Activated CD4-positive, alpha-beta T cell treated with anti-CD3 and anti-CD28 coated beads for 36 hours (primary cell): ENCODE measurements at regions not wholly inside any gene's neighbourhood (a gene's known extent, or its start where the extent isn't known, plus 50 kb on each side); places are given as distances from the start of the nearest gene placed in this dataset.

ENCODE experiments used
- ATAC-seq: fragments of 200-7000 bp; cut with Tn5 transposase; one replicate; pipeline ENCODE4 v1.10.0; 2021; ENCODE audit warnings: mild to moderate bottlenecking, moderate library complexity
- CTCF ChIA-PET: fragments of 350-600 bp; sonication (Branson Sonifier 250); formaldehyde crosslinking; loops from one replicate; lab custom pipeline; 2021; ENCODE audit warnings: antibody characterized with exemption; lab: Charles Lee
- POLR2A ChIA-PET: fragments of 350-600 bp; sonication (Branson Sonifier 250); formaldehyde crosslinking; loops from one replicate; lab custom pipeline; 2021; ENCODE audit warnings: antibody characterized with exemption, inconsistent platforms; lab: Charles Lee
- DNase-seq: peaks from one replicate; pipeline ENCODE4 v3.0.0-alpha.2; 2020
- H3K27ac Mint-ChIP-seq: one replicate; pipeline ENCODE4 v1.8.0; 2021; ENCODE audit warnings: mixed read lengths
- H3K27me3 Mint-ChIP-seq: one replicate; pipeline ENCODE4 v1.8.0; 2021; ENCODE audit warnings: mixed read lengths
- H3K36me3 Mint-ChIP-seq: one replicate; pipeline ENCODE4 v1.8.0; 2021; ENCODE audit warnings: low read depth, mixed read lengths
- H3K4me1 Mint-ChIP-seq: one replicate; pipeline ENCODE4 v1.8.0; 2021; ENCODE audit warnings: mixed read lengths
- H3K4me3 Mint-ChIP-seq: one replicate; pipeline ENCODE4 v1.8.0; 2021; ENCODE audit warnings: mild to moderate bottlenecking, moderate library complexity, mixed read lengths
- H3K9me3 Mint-ChIP-seq: one replicate; pipeline ENCODE4 v1.8.0; 2021; ENCODE audit warnings: low read depth, mixed read lengths
- intact Hi-C, 2 experiments: fragments of 100-400 bp; cut with DNase I in 1 of 2; cut with micrococcal nuclease in 1 of 2; formaldehyde crosslinking; loops; one replicate each; pipeline versions ENCODE4 v1.14.2 to v1.15.1; 2022 to 2024; cut with DNase I, micrococcal nuclease

DNA sequence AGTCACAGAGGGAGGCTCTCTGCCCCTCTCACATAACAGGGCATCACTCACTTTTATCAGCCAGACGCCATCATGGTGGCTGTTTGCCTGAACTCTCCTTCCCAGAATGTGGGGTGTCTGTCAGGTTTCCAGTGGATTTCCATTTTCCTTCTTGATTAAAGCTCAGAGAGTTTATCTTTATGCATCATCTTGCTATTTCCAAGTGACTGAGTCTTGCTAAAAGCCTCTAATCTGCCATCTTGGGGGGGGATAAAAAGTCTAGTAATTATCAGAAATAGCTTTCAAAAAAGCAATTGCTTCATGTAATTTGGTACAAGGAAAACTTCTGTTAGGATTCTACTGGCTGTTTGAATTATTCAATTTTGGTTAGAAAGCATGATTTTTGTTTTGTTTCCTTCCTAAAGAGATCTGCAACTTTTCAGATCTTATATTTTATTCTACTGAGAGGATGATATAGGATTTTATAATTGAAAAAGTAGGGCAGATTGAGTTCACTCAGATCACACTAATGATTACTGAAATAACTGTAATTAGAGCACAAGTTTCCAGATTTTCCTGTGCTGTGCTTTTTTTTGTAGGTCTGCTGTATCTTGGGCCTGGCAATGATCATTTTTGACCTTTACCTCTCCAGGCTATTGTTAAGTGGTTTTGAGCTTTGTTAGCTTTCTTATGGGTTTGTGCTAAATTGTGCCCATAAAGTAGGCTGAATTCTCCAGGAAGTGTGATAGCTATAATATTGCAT lies 661.5 kb downstream of the TLE4 start:
- ATAC-seq (no peak), DNase-seq (no peak)
- H3K36me3 Mint-ChIP-seq, result no peaks in the 10 kb centered on the region
- no peak overlapping the region for H3K4me3 Mint-ChIP-seq
- H3K27me3 Mint-ChIP-seq, result peaks cover 2% of the 10 kb centered on the region
- no peaks in the 10 kb centered on the region for H3K4me1 Mint-ChIP-seq
- H3K27ac Mint-ChIP-seq, result no peak overlapping the region
- H3K9me3 Mint-ChIP-seq, result peaks cover 7% of the 10 kb centered on the region
- CTCF ChIA-PET, result no interaction called here
- intact Hi-C loops, result no loop called here
- POLR2A ChIA-PET, result no interaction called here

DNA sequence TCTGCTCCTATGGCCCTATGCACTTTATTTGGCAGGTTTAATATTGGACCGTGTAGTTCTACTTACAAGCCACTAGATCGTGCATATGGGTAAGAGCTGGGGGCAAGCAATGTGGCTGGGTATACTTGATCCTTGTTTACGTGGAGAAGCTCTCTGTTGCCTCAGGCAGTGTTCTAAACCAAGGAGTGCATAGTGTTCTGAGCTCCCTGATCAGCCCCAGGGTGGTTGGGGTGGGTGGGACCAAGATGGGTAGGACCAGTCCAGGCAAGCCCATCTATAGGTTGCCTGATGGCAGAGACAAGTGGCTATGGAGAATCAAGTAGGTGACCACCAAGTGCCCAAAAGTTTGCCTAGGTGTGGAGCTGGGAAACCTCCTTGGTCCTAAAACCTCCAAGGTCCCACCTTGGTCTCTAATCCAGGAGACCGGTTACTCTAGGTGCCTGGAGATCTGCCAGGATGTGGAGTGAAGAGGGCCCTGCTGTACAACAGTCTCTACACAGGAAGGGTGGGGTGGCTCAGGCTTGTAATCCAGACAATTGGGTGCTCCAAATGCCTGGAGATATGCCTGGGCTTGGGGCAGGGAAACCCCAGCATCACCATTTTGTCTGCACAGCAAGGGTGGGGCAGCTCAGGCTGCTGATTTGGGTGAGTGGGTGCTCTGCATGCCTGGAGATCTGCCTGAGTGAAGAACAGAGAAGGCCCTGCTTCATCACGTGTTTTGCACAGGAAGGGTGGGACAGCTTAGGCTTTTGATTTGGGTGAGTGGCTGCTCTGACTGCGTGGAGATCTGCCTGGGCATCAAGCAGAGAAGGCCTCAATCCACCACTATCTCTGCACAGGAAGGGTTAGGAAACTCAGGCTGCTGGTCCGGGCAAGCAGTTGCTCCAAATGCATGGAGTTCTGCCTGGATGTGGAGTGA lies 659.8 kb downstream of the TLE4 start:
- Mint-ChIP-seq H3K9me3 (peaks cover 7% of the 10 kb centered on the region), H3K4me1 (no peaks in the 10 kb centered on the region), H3K36me3 (no peaks in the 10 kb centered on the region), H3K27me3 (peaks cover 2% of the 10 kb centered on the region), H3K4me3 (no peak overlapping the region), H3K27ac (no peak overlapping the region)
- intact Hi-C loops, result no loop called here
- ATAC-seq (no peak), DNase-seq (no peak)
- ChIA-PET POLR2A (no interaction called here), CTCF (interaction anchor here (0.7 kb wide), 2 partner anchors 12 to 18 kb away, joined by 3 read pairs; no protein-coding TSS in a partner anchor)

DNA sequence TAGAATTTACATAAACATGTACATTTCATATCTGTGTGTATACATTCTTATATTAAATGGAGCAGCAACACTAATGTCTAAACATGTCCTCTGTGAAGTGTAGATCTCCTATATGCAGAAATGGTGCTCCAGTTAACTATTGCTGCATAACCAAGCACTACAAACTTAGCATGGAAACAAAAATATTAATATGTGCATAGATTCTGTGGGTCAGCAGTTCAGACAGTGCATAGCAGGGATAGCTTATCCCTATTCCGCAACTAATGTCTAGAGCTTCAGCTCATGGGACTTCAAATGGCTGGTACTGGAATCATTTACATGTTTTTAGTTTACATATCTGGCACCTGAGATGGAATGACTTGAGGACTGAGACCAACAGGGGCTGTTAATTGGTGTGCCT lies 652.1 kb downstream of the TLE4 start:
- H3K36me3 Mint-ChIP-seq, result no peaks in the 10 kb centered on the region
- no peaks in the 10 kb centered on the region for H3K4me1 Mint-ChIP-seq
- no peaks in the 10 kb centered on the region for H3K27me3 Mint-ChIP-seq
- no peak for DNase-seq
- ATAC-seq, result no peak
- intact Hi-C loops, result no loop called here
- no peak overlapping the region for H3K4me3 Mint-ChIP-seq
- H3K27ac Mint-ChIP-seq, result no peak overlapping the region
- CTCF ChIA-PET, result interaction anchor here (0.6 kb wide), 1 partner anchor 1175 kb away, joined by 3 read pairs; no protein-coding TSS in a partner anchor
- peaks cover 3% of the 10 kb centered on the region for H3K9me3 Mint-ChIP-seq
- POLR2A ChIA-PET, result no interaction called here

DNA sequence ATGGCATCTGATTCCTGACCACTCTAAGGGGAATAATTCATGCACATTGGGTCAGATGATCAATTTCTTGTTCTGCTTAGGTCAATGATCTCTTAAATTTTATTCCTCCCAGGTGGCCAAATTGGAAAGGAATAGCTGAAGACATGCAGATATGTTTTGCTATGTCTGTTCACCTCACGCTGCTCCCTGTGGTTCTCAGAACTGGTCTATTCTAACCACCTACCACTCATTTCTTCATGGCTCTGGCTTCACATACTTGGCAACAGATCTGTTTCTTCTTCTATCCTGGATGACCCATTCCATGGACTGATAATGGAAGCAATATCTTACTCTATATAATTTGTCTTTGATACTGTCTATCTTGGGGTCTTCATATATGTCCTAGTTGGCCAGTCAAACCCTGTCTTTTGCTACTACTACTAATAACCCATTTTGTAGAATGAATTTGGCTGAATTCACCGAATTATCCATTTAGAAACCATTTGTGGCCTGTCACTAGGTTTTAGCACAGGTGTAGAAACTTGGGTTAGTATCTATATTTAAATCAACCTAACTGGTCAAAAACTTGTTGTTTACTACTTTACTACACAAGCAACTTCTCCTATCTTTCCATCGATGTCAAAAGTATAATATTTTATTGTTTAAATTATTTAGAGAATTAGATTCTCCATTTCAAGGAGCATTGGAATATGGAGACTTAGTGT lies 650.9 kb downstream of the TLE4 start:
- Mint-ChIP-seq H3K27me3 (no peaks in the 10 kb centered on the region), H3K36me3 (no peaks in the 10 kb centered on the region), H3K4me1 (no peaks in the 10 kb centered on the region), H3K27ac (no peak overlapping the region), H3K4me3 (no peak overlapping the region), H3K9me3 (peaks cover 3% of the 10 kb centered on the region)
- no peak for ATAC-seq
- ChIA-PET POLR2A (no interaction called here), CTCF (no interaction called here)
- intact Hi-C loops, result no loop called here
- no peak for DNase-seq

DNA sequence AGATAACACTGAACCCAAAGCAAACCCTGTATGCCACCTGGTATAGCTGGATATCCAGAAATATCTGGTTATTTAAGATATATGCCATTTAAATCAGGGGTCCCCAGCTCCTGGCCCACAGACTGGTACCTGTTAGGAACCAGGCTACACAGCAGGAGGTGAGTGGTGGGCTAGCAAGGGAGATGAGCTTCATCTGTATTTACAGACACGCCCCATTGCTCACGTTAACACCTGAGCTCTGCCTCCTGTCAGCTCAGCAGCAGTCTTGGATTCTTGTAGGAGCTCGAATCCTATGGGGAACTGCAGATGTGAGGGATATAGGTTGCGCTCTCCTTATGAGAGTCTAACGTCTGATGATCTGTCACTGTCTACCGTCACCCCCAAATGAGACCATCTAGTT lies 646.6 kb downstream of the TLE4 start:
- DNase-seq, result no peak
- Mint-ChIP-seq H3K4me1 (no peaks in the 10 kb centered on the region), H3K27me3 (no peaks in the 10 kb centered on the region), H3K36me3 (no peaks in the 10 kb centered on the region), H3K4me3 (no peak overlapping the region), H3K27ac (no peak overlapping the region), H3K9me3 (no peaks in the 10 kb centered on the region)
- intact Hi-C loops, result no loop called here
- POLR2A ChIA-PET, result no interaction called here
- CTCF ChIA-PET, result no interaction called here
- ATAC-seq, result no peak

DNA sequence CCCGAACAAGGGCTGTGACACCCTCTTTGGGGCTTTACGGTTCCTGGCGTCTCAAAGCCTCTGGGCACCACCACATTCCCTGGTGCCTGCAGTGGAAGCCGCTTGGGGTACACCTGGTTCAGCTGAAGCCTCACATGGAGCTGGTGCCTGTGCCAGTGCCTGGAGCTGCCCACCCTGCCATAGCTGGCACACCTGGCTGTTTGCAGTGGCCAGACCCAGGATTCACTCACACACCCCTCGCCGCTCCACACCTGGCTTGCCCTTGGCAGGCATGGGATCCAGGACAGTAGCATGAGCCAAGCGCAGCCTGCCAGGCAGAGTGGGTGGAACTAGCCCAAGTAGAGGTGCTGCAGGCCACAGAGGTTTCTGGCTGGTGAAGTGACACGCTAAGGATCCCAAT lies 641.8 kb downstream of the TLE4 start:
- Mint-ChIP-seq H3K4me3 (no peak overlapping the region), H3K4me1 (no peaks in the 10 kb centered on the region), H3K27me3 (no peaks in the 10 kb centered on the region), H3K27ac (no peak overlapping the region), H3K9me3 (peaks cover 5% of the 10 kb centered on the region), H3K36me3 (no peaks in the 10 kb centered on the region)
- CTCF ChIA-PET, result interaction anchor here (0.6 kb wide), 1 partner anchor 18 kb away, joined by 3 read pairs; no protein-coding TSS in a partner anchor
- DNase-seq (no peak), ATAC-seq (no peak)
- POLR2A ChIA-PET, result no interaction called here
- intact Hi-C loops, result no loop called here

DNA sequence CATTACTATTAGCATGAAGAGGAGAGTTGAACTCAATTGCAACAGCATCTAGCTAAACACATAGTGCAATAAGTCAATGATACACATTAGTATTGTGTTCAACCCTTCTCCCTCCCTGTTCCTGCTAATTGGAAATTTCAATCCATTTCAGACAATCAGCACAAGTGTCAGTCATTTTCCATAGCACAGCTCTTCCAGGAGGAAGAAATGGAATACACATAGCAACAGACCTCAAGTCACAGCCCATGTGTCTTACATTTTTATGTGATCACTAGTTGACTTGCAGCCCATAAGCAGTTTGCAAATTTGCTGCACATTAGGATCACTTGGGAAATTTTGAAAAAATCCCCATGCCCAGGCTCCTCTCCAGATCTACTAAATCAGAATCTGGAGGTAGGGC lies 636.9 kb downstream of the TLE4 start:
- H3K27me3 Mint-ChIP-seq, result no peaks in the 10 kb centered on the region
- H3K4me1 Mint-ChIP-seq, result no peaks in the 10 kb centered on the region
- ChIA-PET CTCF (no interaction called here), POLR2A (no interaction called here)
- H3K36me3 Mint-ChIP-seq, result no peaks in the 10 kb centered on the region
- intact Hi-C loops, result no loop called here
- H3K4me3 Mint-ChIP-seq, result no peak overlapping the region
- no peak for ATAC-seq
- no peak for DNase-seq
- peaks cover 7% of the 10 kb centered on the region for H3K9me3 Mint-ChIP-seq
- H3K27ac Mint-ChIP-seq, result no peak overlapping the region

DNA sequence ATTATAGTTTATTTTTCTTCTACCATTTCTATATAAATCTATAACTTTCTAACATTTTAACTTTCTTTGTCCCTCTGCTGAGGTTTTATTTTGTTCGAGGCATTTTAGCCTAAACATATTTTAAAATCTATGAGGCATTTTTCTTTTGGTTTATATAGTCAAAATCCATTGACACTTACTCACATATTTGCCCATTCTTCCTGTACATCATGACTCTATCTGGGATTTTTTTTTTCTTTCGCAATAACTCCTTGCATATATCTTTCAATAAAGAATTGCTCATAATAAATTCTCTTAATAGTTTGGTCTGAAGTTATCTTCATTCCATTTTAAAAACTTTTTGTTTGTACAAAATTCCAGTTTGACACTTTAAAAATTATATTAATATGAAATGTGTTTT lies 632.3 kb downstream of the TLE4 start:
- Mint-ChIP-seq H3K27ac (no peak overlapping the region), H3K4me1 (no peaks in the 10 kb centered on the region), H3K36me3 (no peaks in the 10 kb centered on the region), H3K4me3 (no peak overlapping the region), H3K27me3 (peaks cover 2% of the 10 kb centered on the region), H3K9me3 (peaks cover 2% of the 10 kb centered on the region)
- ATAC-seq, result no peak
- intact Hi-C loops, result no loop called here
- POLR2A ChIA-PET, result no interaction called here
- no peak for DNase-seq
- CTCF ChIA-PET, result no interaction called here

DNA sequence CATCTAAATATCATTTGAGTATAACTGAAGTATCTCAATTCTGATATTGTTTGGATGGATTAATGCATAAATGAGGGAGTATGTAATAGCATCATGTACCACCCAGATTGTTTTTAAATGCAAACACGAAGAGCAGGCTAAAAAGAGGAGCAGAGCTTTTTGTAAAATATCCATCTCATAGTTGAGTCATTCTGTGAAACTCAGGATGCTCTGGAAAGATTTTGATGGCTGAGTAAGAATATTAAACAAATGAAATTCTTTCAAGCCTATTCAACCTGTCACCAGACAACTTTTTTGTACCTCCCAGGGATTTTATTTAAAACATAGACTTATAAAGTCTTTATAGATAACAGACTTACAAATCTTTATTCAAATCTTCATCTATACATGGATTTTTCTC lies 625.9 kb downstream of the TLE4 start:
- H3K27me3 Mint-ChIP-seq, result peaks cover 2% of the 10 kb centered on the region
- intact Hi-C loops, result no loop called here
- H3K27ac Mint-ChIP-seq, result no peak overlapping the region
- CTCF ChIA-PET, result no interaction called here
- H3K36me3 Mint-ChIP-seq, result no peaks in the 10 kb centered on the region
- ATAC-seq (no peak), DNase-seq (no peak)
- POLR2A ChIA-PET, result no interaction called here
- H3K4me1 Mint-ChIP-seq, result no peaks in the 10 kb centered on the region
- H3K9me3 Mint-ChIP-seq, result no peaks in the 10 kb centered on the region
- H3K4me3 Mint-ChIP-seq, result no peak overlapping the region

DNA sequence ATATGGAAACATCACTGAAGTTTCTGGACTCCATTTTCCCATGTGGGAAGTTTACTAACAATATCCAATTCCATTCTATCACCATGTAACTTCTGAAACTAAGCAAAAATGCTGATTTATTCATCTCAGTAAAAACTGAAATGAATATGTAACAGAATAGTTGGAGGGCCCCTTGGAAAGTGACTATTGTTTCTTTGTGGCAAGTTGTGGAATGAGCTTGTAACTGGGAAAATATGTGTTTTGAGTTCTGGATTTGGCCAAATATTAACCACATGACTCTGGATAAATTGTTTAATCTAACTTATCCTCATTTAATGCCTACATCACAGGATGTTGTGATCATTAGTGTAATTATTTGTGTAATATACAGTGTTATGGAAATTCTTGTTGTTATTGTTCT lies 619.3 kb downstream of the TLE4 start:
- H3K4me3 Mint-ChIP-seq, result no peak overlapping the region
- ATAC-seq (no peak), DNase-seq (no peak)
- no peak overlapping the region for H3K27ac Mint-ChIP-seq
- no peaks in the 10 kb centered on the region for H3K9me3 Mint-ChIP-seq
- peaks cover 1% of the 10 kb centered on the region for H3K27me3 Mint-ChIP-seq
- no peaks in the 10 kb centered on the region for H3K4me1 Mint-ChIP-seq
- POLR2A ChIA-PET, result no interaction called here
- no peaks in the 10 kb centered on the region for H3K36me3 Mint-ChIP-seq
- CTCF ChIA-PET, result no interaction called here
- intact Hi-C loops, result no loop called here

DNA sequence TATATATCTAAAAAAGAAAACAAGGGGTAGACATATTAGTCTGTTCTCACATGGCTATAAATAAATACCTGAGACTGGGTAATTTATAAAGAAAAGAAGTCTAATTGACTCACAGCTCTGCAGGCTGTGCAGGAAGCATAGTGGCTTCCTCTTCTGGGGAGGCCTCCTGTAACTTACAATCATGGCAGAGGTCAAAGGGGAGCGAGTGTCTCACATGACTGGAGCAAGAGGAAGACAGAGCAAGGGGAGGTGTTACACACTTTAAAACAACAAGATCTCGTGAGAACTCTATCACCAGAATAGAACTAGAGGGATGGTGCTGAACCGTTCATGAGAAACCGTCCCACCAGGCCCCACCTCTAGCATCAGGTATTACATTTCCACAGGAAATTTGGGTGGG lies 616.8 kb downstream of the TLE4 start:
- POLR2A ChIA-PET, result no interaction called here
- no peak overlapping the region for H3K27ac Mint-ChIP-seq
- no peaks in the 10 kb centered on the region for H3K36me3 Mint-ChIP-seq
- no peak for ATAC-seq
- H3K4me3 Mint-ChIP-seq, result no peak overlapping the region
- no peak for DNase-seq
- no peaks in the 10 kb centered on the region for H3K9me3 Mint-ChIP-seq
- H3K4me1 Mint-ChIP-seq, result no peaks in the 10 kb centered on the region
- H3K27me3 Mint-ChIP-seq, result peaks cover 1% of the 10 kb centered on the region
- intact Hi-C loops, result no loop called here
- CTCF ChIA-PET, result no interaction called here
